Mucosa of descending colon (tissue), 3 donors: ENCODE measurements at regions not wholly inside any gene's neighbourhood (a gene's known extent, or its start where the extent isn't known, plus 50 kb on each side); places are given as distances from the start of the nearest gene placed in this dataset.
"Not testable (repeated sequence)": the region's sequence is repeated elsewhere in the genome, so short reads cannot be mapped to it uniquely, and the experiment has no call there.

ENCODE experiments used
- ATAC-seq: fragments of 200-7000 bp; cut with Tn5 transposase; one replicate; pipeline ENCODE4 v1.9.1; 2020; ENCODE audit warnings: mild to moderate bottlenecking, moderate library complexity
- DNase-seq, 3 donors: peaks; one replicate each; pipeline ENCODE4 v3.0.0-alpha.2; 2020
- H3K36me3 ChIP-seq: fragments of 200-600 bp; one replicate; pipeline ENCODE4 v1.8.0; 2021; ENCODE audit warnings: low read depth, mild to moderate bottlenecking
- H3K4me1 ChIP-seq: fragments of 200-600 bp; one replicate; pipeline ENCODE4 v1.8.0; 2021; ENCODE audit warnings: low read depth, mild to moderate bottlenecking
- H3K4me3 ChIP-seq: fragments of 200-600 bp; one replicate; pipeline ENCODE4 v1.8.0; 2021; ENCODE audit warnings: mild to moderate bottlenecking
- H3K9me3 ChIP-seq: fragments of 200-600 bp; one replicate; pipeline ENCODE4 v1.8.0; 2021; ENCODE audit warnings: mild to moderate bottlenecking
- CTCF ChIP-seq: fragments of 200-600 bp; IDR thresholded peaks from one replicate; pipeline ENCODE4 v1.8.0; 2022; ENCODE audit warnings: antibody characterized with exemption, mild to moderate bottlenecking
- intact Hi-C, 2 donors: fragments of 100-400 bp; cut with DNase I in 1 of 2; cut with micrococcal nuclease in 1 of 2; formaldehyde crosslinking; loops; one replicate each; pipeline versions ENCODE4 v1.11.0 to v1.11.1; 2022; cut with DNase I, micrococcal nuclease
- donor health status: DM: no; HTN: no; CAD: no; lungs with moderate emphysema.
- donor health status: DM: no; HTN: no; CAD: no.
- donor health status: DM: no; HTN: yes; CAD: no.

GRCh38 chr14:48614003-48614402 is 938.6 kb upstream of the MDGA2 start:
- ATAC-seq (no peak), DNase-seq (no peak)
- Histone ChIP-seq H3K4me3 (no peak overlapping the region), H3K36me3 (no peaks in the 10 kb centered on the region), H3K9me3 (peaks cover 37% of the 10 kb centered on the region), H3K4me1 (no peaks in the 10 kb centered on the region)
- intact Hi-C loops = no loop called here
- TF ChIP-seq CTCF = no peak

GRCh38 chr14:48606960-48607359 is 931.6 kb upstream of the MDGA2 start:
- DNase-seq, H3K4me1 ChIP-seq, ATAC-seq, H3K4me3 ChIP-seq, intact Hi-C loops, H3K36me3 ChIP-seq: not testable (repeated sequence)
- H3K9me3 ChIP-seq = peaks cover 48% of the 10 kb centered on the region

GRCh38 chr14:48598458-48598857 is 923.1 kb upstream of the MDGA2 start:
- ATAC-seq (no peak), DNase-seq (no peak)
- H3K9me3 ChIP-seq = peaks cover 32% of the 10 kb centered on the region
- no peaks in the 10 kb centered on the region for H3K36me3 ChIP-seq
- no peak overlapping the region for H3K4me3 ChIP-seq
- intact Hi-C loops = no loop called here
- TF ChIP-seq CTCF = no peak
- no peaks in the 10 kb centered on the region for H3K4me1 ChIP-seq

GRCh38 chr14:48586099-48586498 is 910.7 kb upstream of the MDGA2 start:
- intact Hi-C loops = no loop called here
- no peak for TF ChIP-seq CTCF
- Histone ChIP-seq H3K36me3 (no peaks in the 10 kb centered on the region), H3K9me3 (peaks cover 38% of the 10 kb centered on the region), H3K4me3 (no peak overlapping the region), H3K4me1 (no peaks in the 10 kb centered on the region)
- DNase-seq (no peak), ATAC-seq (no peak)

GRCh38 chr14:48584031-48584430 is 908.6 kb upstream of the MDGA2 start:
- Histone ChIP-seq H3K4me1 (no peaks in the 10 kb centered on the region), H3K4me3 (no peak overlapping the region), H3K36me3 (no peaks in the 10 kb centered on the region), H3K9me3 (peaks cover 37% of the 10 kb centered on the region)
- no peak for ATAC-seq
- no peak for DNase-seq
- TF ChIP-seq CTCF = no peak
- intact Hi-C loops = no loop called here

GRCh38 chr14:48582938-48583337 is 907.5 kb upstream of the MDGA2 start:
- Histone ChIP-seq H3K4me1 (no peaks in the 10 kb centered on the region), H3K9me3 (peaks cover 29% of the 10 kb centered on the region), H3K36me3 (no peaks in the 10 kb centered on the region), H3K4me3 (no peak overlapping the region)
- no peak for ATAC-seq
- TF ChIP-seq CTCF = no peak
- DNase-seq = no peak
- intact Hi-C loops = no loop called here
